ENCODE measurements at regions not wholly inside any gene's neighbourhood (a gene's known extent, or its start where the extent isn't known, plus 50 kb on each side); places are given as distances from the start of the nearest gene placed in this dataset.
"Not testable (repeated sequence)": the region's sequence is repeated elsewhere in the genome, so short reads cannot be mapped to it uniquely, and the experiment has no call there.

GRCh38 chr11:71334191-71334590, 81.8 kb upstream of the SHANK2 start:
- FAIRE-seq: no peak
- no peak for DNase-seq (ENCODE audit: insufficient read length, low spot score)

GRCh38 chr11:71333473-71333872, 81.1 kb upstream of the SHANK2 start:
- no peak for DNase-seq (ENCODE audit: insufficient read length, low spot score)
- no peak for FAIRE-seq

DNA sequence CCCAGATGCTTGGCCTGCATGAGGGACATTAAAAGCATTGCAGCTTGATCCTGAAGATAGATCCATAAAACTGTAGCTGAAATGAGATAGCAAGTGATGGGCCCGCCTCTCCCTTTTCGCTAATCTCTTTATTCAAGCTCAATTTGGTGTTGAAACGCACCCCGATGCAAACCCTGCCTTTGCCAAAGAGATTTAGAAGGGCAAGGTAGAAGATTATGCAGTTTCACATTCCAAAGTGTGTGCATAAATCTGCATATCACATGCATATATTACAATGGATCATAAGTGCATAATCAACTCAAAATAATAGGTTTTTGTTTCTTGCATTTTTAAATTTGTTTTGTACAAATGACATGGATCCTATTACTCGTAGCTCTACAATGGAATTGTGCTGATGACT, 80.1 kb upstream of the SHANK2 start:
- no peak for FAIRE-seq
- DNase-seq (ENCODE audit: insufficient read length, low spot score): no peak

- no peak for FAIRE-seq
Observed at GRCh38 chr11:71332046-71332445, 79.7 kb upstream of the SHANK2 start.

DNA sequence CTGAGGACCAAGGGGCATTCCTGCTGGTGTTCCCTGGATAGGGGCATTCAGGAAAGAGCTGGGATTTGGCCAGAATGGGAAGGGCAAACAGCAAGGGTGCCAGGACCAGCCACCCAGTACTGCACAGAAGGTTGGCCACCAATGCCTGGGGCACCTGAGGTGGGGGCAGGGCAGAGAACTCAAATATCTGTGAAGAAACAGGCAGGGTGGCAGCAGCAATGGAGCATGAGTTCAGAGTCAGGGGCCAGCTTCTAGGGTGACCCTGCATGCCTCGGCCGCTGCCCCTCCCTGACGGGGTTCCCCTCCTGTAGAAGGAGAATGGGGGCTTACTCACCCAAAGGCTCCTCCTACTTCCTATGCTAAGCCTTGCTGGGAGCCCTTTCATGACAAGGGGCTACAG, 79.3 kb upstream of the SHANK2 start:
- no peak for DNase-seq (ENCODE audit: insufficient read length, low spot score)
- FAIRE-seq: no peak

More at GRCh38 chr11:71332046-71332445, 79.7 kb upstream of the SHANK2 start:
- DNase-seq (ENCODE audit: insufficient read length, low spot score): no peak

GRCh38 chr11:71330996-71331395, 78.6 kb upstream of the SHANK2 start:
- DNase-seq (ENCODE audit: insufficient read length, low spot score): no peak
- FAIRE-seq: no peak

GRCh38 chr11:71330349-71330748, 78.0 kb upstream of the SHANK2 start:
- DNase-seq (ENCODE audit: insufficient read length, low spot score) (no peak), FAIRE-seq (no peak)

DNA sequence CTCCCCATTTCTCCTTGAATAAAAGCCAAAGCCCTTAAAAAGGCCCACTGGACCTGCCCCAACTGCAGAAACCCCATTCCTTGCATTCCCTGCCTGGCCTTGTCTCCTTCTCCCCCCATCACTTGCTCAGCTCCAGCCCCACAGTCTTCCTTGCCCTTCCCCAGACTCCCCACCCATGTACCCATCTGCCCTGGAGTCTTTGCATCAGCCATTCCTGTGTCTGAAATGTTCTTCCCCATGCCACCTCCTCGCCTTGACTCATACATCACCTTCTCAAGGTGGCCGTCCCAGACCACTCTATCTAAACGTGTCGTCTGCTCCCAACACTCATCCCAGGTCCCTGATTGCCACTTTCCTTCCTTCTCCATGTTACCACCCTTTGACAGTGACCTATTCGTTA, 77.4 kb upstream of the SHANK2 start:
- DNase-seq (ENCODE audit: insufficient read length, low spot score) (no peak), FAIRE-seq (no peak)

DNA sequence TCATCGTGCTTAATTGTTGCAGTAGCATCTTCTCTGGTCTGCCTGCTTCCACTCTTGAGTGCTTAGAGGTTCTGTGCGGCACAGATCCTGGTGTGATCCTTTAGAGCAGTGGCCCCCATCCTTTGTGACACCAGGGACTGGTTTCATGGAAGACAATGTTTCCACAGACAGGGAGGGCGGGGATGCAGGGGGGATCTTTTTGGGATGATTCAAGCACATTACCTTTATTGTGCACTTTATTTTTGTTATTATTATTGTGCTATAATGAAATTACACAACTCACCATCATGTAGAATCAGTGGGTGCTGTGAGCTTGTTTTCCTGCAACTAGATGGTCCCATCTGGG, 76.8 kb upstream of the SHANK2 start:
- no peak for FAIRE-seq
- no peak for DNase-seq (ENCODE audit: insufficient read length, low spot score)

DNA sequence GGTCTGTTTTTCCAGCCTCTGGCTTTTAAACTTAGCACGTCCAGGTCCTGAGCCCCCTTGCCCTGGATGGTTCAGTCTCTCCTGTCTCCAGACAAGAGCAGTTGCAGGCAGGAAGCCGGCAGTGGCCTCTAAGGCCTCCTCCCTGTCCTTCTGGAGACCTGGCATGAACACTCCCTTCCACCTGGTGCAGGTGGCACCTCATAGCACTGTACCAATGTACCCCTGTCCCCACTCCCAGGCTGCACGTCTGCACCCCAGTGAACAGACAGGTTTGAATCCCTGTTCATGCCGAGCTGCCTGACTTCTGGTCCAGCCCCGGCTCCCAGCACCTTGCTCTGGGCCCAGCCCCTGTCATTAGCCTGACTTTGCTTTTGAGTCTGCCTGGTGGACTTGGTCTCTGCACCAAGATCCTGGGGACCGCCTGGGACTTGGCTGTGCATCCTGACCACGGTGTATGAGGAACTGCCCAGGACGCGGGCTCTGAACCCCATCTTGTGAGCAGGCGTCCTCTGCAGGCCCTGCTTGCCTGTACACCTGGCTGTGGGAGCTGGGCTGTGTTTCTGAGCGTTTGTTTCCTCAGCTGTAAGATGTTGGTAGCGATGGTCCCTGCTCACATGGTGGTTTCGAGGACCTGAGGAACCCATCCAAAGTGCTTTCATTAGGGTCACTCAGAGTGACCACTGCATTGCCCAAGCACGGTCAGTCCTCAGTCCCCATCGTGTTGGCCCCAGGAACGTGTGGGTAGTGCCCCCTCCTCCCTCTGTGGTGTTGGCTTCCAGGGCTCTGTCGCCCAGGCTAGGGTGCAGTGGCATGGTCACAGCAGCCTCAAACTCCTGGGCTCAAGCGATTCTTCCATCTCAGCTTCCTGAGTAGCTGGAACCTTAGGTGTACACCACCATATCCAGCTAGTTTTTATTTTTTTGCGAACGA, 75.0 kb upstream of the SHANK2 start:
- no peak for DNase-seq (ENCODE audit: insufficient read length, low spot score)
- FAIRE-seq: no peak

DNA sequence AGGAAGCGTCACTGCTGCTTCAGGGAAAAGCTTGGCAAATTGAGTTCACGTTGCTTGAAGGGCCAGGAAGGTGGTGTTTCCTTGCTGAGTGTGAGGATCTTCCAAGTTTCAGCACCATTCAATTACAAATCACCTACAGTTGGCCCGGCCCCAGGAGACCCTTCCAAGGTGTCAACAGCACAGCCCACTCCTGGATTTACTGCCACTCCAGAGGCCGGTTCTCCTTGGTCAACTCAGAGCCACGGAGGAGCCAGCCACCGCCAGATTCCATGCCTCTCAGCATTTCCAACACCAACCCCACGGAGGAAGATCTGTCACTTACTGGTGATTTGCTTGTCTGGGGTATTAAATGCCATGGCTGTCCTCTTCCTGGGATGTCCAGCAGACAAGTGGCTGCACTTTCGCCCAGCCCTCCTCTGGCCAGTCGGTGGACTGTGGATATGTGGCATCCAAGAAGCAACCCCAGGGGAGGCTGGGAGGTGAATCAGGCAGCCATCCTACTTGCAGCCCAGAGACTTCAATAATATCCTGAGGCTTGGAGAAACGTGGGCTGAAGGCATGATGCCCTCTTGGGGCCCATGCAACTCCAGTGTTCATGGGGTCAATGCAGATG, 74.1 kb upstream of the SHANK2 start:
- FAIRE-seq (no peak), DNase-seq (ENCODE audit: insufficient read length, low spot score) (no peak)

- no peak for FAIRE-seq
- DNase-seq (ENCODE audit: insufficient read length, low spot score): no peak
Observed at GRCh38 chr11:71325418-71326327, 73.3 kb upstream of the SHANK2 start.

- no peak for FAIRE-seq
- DNase-seq (ENCODE audit: insufficient read length, low spot score): no peak
Observed at GRCh38 chr11:71324788-71325417, 72.5 kb upstream of the SHANK2 start.

- FAIRE-seq: no peak
Observed at GRCh38 chr11:71323876-71324526, 71.6 kb upstream of the SHANK2 start.

GRCh38 chr11:71322861-71323582, 70.6 kb upstream of the SHANK2 start:
- no peak for DNase-seq (ENCODE audit: insufficient read length, low spot score)
- FAIRE-seq: no peak

More at GRCh38 chr11:71323876-71324526, 71.6 kb upstream of the SHANK2 start:
- no peak for DNase-seq (ENCODE audit: insufficient read length, low spot score)

DNA sequence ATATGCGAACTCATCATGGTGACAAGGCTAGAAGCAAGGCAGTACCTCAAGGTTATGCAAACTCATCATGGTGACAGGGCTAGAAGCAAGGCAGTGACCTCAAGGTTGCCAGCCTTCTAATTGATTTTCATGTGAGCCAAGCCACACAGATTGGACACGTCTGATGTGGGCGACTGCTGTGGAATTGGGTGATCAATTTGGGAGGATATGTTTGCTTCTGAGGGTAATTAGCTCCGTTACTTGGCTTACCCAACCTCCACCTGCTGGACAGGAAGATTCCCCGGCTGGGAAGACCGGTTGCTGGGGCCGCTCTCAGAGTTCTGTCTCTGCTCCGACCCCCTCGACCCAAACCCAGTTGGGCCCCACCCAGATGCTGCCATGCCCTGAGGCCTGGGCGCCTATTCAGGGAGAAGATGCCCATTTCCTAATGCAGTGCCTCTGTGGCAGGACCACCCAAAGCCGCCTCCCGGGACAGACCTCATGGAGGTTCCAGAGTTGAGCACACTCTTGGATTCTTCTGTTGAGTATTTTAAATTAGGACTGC, 69.9 kb upstream of the SHANK2 start:
- no peak for FAIRE-seq
- no peak for DNase-seq (ENCODE audit: insufficient read length, low spot score)

GRCh38 chr11:71321433-71322191, 69.2 kb upstream of the SHANK2 start:
- no peak for FAIRE-seq
- no peak for DNase-seq (ENCODE audit: insufficient read length, low spot score)

- FAIRE-seq: no peak
- no peak for DNase-seq (ENCODE audit: insufficient read length, low spot score)
Observed at GRCh38 chr11:71316701-71317100, 64.3 kb upstream of the SHANK2 start.

GRCh38 chr11:71312616-71313015, 60.2 kb upstream of the SHANK2 start:
- not testable (repeated sequence) for DNase-seq (ENCODE audit: insufficient read length, low spot score)

More at GRCh38 chr11:71312616-71313015, 60.2 kb upstream of the SHANK2 start:
- FAIRE-seq: not testable (repeated sequence)
